HepG2 (cell line): ENCODE measurements at regions not wholly inside any gene's neighbourhood (a gene's known extent, or its start where the extent isn't known, plus 50 kb on each side); places are given as distances from the start of the nearest gene placed in this dataset.
"Not testable (repeated sequence)": the region's sequence is repeated elsewhere in the genome, so short reads cannot be mapped to it uniquely, and the experiment has no call there.

ENCODE experiments used
- ARID4A ChIP-seq: sonication (generic); formaldehyde crosslinking; IDR thresholded peaks from 2 replicates; pipeline ENCODE4 v1.5.0; 2020; ENCODE audit warnings: mild to moderate bottlenecking, missing genetic modification reagents, borderline replicate concordance
- HDAC1 ChIP-seq: sonication (generic); formaldehyde crosslinking; IDR thresholded peaks from 2 replicates; pipeline ENCODE4 v1.5.1; 2020; ENCODE audit warnings: mild to moderate bottlenecking, missing genetic modification reagents
- KDM2A ChIP-seq: sonication (generic); formaldehyde crosslinking; IDR thresholded peaks from 2 replicates; pipeline ENCODE4 v1.4.0; 2020; ENCODE audit warnings: low read depth, missing genetic modification reagents, borderline replicate concordance
- KMT2A ChIP-seq: sonication (generic); formaldehyde crosslinking; IDR thresholded peaks from 2 replicates; pipeline ENCODE4 v1.4.0; 2020; ENCODE audit warnings: missing genetic modification reagents
- LCORL ChIP-seq, 2 experiments: fragments of 450-650 bp in 1 of 2; sonication (generic) in 1 of 2; formaldehyde crosslinking in 1 of 2; IDR thresholded peaks; 2 replicates each; pipeline versions ENCODE4 v1.5.0 to v1.6.1; 2017 to 2020; ENCODE audit warnings: antibody characterized with exemption in 1 of 2, missing genetic modification reagents in 1 of 2
- MAZ ChIP-seq, 2 experiments: sonication (generic) in 1 of 2; formaldehyde crosslinking in 1 of 2; IDR thresholded peaks; 2 replicates each; pipeline versions ENCODE4 v1.5.0 to v1.6.1; 2012 to 2020; ENCODE audit warnings: low read depth in 2 of 2, mild to moderate bottlenecking in 2 of 2, borderline replicate concordance in 1 of 2, improper control_type of control experiment in 1 of 2, low read length in 1 of 2, missing genetic modification reagents in 1 of 2, moderate library complexity in 1 of 2
- RBFOX2 ChIP-seq: fragments of 200-400 bp; formaldehyde crosslinking; IDR thresholded peaks from 2 replicates; pipeline ENCODE4 v1.6.1; 2017; ENCODE audit warnings: low read depth, mild to moderate bottlenecking, low read length
- TBX2 ChIP-seq: sonication (generic); formaldehyde crosslinking; IDR thresholded peaks from 2 replicates; pipeline ENCODE4 v1.5.0; 2020; ENCODE audit warnings: missing genetic modification reagents, mild to moderate bottlenecking, borderline replicate concordance
- YEATS4 ChIP-seq: sonication (generic); formaldehyde crosslinking; IDR thresholded peaks from 2 replicates; pipeline ENCODE4 v1.4.0; 2020; ENCODE audit warnings: missing genetic modification reagents, borderline replicate concordance
- ZBTB26 ChIP-seq: IDR thresholded peaks from 2 replicates; pipeline ENCODE4 v1.6.1; 2016; ENCODE audit warnings: missing compliant biosample characterization, missing genetic modification reagents, borderline replicate concordance
- ZFX ChIP-seq: sonication (generic); formaldehyde crosslinking; IDR thresholded peaks from 2 replicates; pipeline ENCODE4 v1.4.0; 2020; ENCODE audit warnings: mild to moderate bottlenecking, low read depth, missing genetic modification reagents, moderate library complexity
- ZFY ChIP-seq: sonication (generic); formaldehyde crosslinking; IDR thresholded peaks from 2 replicates; pipeline ENCODE4 v1.4.0; 2020; ENCODE audit warnings: missing genetic modification reagents
- ZNF687 ChIP-seq: sonication (generic); formaldehyde crosslinking; IDR thresholded peaks from 2 replicates; pipeline ENCODE4 v1.5.1; 2020; ENCODE audit warnings: mild to moderate bottlenecking, missing genetic modification reagents, moderate library complexity

GRCh38 chr3:125915437-125915787 lies 53.6 kb upstream of the ROPN1B start (continued):
- 0 out of 2 replicates have a peak, but pooled peaks have one; percentile 23 for TF ChIP-seq KDM2A (CRISPR knock-in tag)
- TF ChIP-seq TBX2 (CRISPR knock-in tag), result peak; percentile 34; the same call in 1 of the 2 replicates
- TF ChIP-seq RBFOX2, result peak; percentile 51; the same call in 1 of the 2 replicates
- TF ChIP-seq ARID4A (CRISPR knock-in tag), result peak; percentile 55; the same call in 1 of the 2 replicates
- TF ChIP-seq ZFY (CRISPR knock-in tag), result peak; percentile 64
- not testable (repeated sequence) for TF ChIP-seq MAZ (IDR thresholded peaks at IDR 0.05; ENCODE audit: borderline replicate concordance, low read depth, low read length); LCORL (IDR thresholded peaks at IDR 0.05)
- 0 out of 2 replicates have a peak, but pooled peaks have one; percentile 6 for TF ChIP-seq MAZ (CRISPR knock-in tag; IDR thresholded peaks at IDR 0.05; ENCODE audit: low read depth)
- TF ChIP-seq LCORL (CRISPR knock-in tag; IDR thresholded peaks at IDR 0.05), result peak; percentile 16; the same call in 1 of the 2 replicates
- 0 out of 2 replicates have a peak, but pooled peaks have one; percentile 22 for TF ChIP-seq HDAC1 (CRISPR knock-in tag)
- 0 out of 2 replicates have a peak, but pooled peaks have one; percentile 21 for TF ChIP-seq KMT2A (CRISPR knock-in tag)
- 0 out of 2 replicates have a peak, but pooled peaks have one; percentile 21 for TF ChIP-seq ZBTB26
- peak; percentile 58; the same call in 1 of the 2 replicates for TF ChIP-seq YEATS4 (CRISPR knock-in tag)
- TF ChIP-seq ZFX, result peak; percentile 55
- peak; percentile 66 for TF ChIP-seq ZNF687
